Breast epithelium (tissue), 4 donors: ENCODE measurements at regions not wholly inside any gene's neighbourhood (a gene's known extent, or its start where the extent isn't known, plus 50 kb on each side); places are given as distances from the start of the nearest gene placed in this dataset.

Source experiments
- DNase-seq, 2 donors: peaks; one replicate each; pipeline ENCODE4 v3.0.0-alpha.2; 2019; ENCODE audit warnings: low spot score in 2 of 2
- H3K27ac ChIP-seq, 2 donors: fragments of 200-600 bp; sonication (generic) in 1 of 2; one replicate each; pipeline ENCODE4 v1.5.1; 2016 to 2019; ENCODE audit warnings: mild to moderate bottlenecking in 1 of 2
- H3K27me3 ChIP-seq, 2 donors: fragments of 200-600 bp; sonication (generic) in 1 of 2; one replicate each; pipeline versions ENCODE4 v1.5.1 to v1.6.0; 2017 to 2019; ENCODE audit warnings: control low read depth in 1 of 2, mild to moderate bottlenecking in 1 of 2
- H3K36me3 ChIP-seq: fragments of 200-600 bp; one replicate; pipeline ENCODE4 v1.5.1; 2019
- H3K4me1 ChIP-seq, 2 donors: fragments of 200-600 bp; sonication (generic); one replicate each; pipeline ENCODE4 v1.5.1; 2016 to 2019; ENCODE audit warnings: control low read depth in 1 of 2
- H3K4me3 ChIP-seq, 3 donors: fragments of 200-600 bp; sonication (generic); 1 replicate in 2 of 3; 2 replicates in 1 of 3; pipeline ENCODE4 v1.5.1; 2016 to 2019; ENCODE audit warnings: mild to moderate bottlenecking in 3 of 3, moderate library complexity in 2 of 3
- H3K9me3 ChIP-seq, 2 donors: fragments of 200-600 bp; sonication (generic) in 1 of 2; one replicate each; pipeline ENCODE4 v1.5.1; 2016 to 2019; ENCODE audit warnings: control low read depth in 1 of 2
- POLR2A ChIP-seq: fragments of 450-650 bp; IDR thresholded peaks from one replicate; pipeline ENCODE4 v1.6.1; 2016; ENCODE audit warnings: antibody characterized with exemption, mild to moderate bottlenecking, moderate library complexity
- POLR2AphosphoS5 ChIP-seq, 3 donors: sonication (generic); formaldehyde crosslinking; IDR thresholded peaks; one replicate each; pipeline ENCODE4 v1.6.1; 2017; ENCODE audit warnings: antibody characterized with exemption in 3 of 3
- intact Hi-C: fragments of 100-400 bp; cut with DNase I; formaldehyde crosslinking; loops from one replicate; pipeline ENCODE4 v1.15.1; 2023; ENCODE audit warnings: low total_unique reads
- TF ChIP-seq, protein P1 (sequence below), 3 donors: fragments of 450-650 bp; IDR thresholded peaks; one replicate each; pipeline ENCODE4 v1.5.1; 2016 to 2017; ENCODE audit warnings: antibody characterized with exemption in 3 of 3, mild to moderate bottlenecking in 3 of 3, moderate library complexity in 3 of 3

GRCh38 chr6:11878735-11879134 is 100.1 kb upstream of the ADTRP start:
- no peaks in the 10 kb centered on the region for H3K9me3 ChIP-seq
- no peaks in the 10 kb centered on the region for H3K27me3 ChIP-seq
- H3K27ac ChIP-seq, result no peak overlapping the region
- no peaks in the 10 kb centered on the region for H3K4me1 ChIP-seq
- no peak for DNase-seq
- TF ChIP-seq POLR2AphosphoS5 (IDR thresholded peaks at IDR 0.05), result no peak
- TF ChIP-seq, protein P1, sequence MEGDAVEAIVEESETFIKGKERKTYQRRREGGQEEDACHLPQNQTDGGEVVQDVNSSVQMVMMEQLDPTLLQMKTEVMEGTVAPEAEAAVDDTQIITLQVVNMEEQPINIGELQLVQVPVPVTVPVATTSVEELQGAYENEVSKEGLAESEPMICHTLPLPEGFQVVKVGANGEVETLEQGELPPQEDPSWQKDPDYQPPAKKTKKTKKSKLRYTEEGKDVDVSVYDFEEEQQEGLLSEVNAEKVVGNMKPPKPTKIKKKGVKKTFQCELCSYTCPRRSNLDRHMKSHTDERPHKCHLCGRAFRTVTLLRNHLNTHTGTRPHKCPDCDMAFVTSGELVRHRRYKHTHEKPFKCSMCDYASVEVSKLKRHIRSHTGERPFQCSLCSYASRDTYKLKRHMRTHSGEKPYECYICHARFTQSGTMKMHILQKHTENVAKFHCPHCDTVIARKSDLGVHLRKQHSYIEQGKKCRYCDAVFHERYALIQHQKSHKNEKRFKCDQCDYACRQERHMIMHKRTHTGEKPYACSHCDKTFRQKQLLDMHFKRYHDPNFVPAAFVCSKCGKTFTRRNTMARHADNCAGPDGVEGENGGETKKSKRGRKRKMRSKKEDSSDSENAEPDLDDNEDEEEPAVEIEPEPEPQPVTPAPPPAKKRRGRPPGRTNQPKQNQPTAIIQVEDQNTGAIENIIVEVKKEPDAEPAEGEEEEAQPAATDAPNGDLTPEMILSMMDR (IDR thresholded peaks at IDR 0.05), result no peak
- no peak for TF ChIP-seq POLR2A
- H3K36me3 ChIP-seq, result no peaks in the 10 kb centered on the region
- no peak overlapping the region for H3K4me3 ChIP-seq
- intact Hi-C loops, result no loop called here

DNA sequence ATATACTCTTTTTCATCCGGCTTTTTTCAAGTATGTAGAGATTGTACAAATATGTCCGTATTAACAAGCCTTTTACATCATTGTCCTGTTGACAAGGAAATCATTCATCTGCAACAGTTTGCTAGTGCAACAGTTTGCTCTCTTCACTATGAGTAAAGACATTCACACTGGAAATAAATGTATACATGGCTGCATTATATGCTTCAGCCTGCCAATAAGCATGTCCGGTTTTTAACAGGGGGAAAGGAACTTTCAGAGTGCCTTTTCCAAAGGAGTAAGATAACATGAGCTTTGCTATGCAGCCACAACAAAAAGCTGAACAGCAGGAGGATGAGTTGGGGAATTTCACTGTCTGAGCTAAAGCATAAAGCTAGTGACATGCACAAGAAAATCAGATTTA is 99.4 kb upstream of the ADTRP start:
- Histone ChIP-seq H3K9me3 (no peaks in the 10 kb centered on the region), H3K27me3 (no peaks in the 10 kb centered on the region), H3K4me1 (no peaks in the 10 kb centered on the region), H3K27ac (no peak overlapping the region), H3K4me3 (no peak overlapping the region), H3K36me3 (no peaks in the 10 kb centered on the region)
- intact Hi-C loops, result no loop called here
- DNase-seq, result no peak
- TF ChIP-seq POLR2AphosphoS5 (IDR thresholded peaks at IDR 0.05) (no peak), POLR2A (no peak)
- TF ChIP-seq, protein P1 (IDR thresholded peaks at IDR 0.05), result no peak

DNA sequence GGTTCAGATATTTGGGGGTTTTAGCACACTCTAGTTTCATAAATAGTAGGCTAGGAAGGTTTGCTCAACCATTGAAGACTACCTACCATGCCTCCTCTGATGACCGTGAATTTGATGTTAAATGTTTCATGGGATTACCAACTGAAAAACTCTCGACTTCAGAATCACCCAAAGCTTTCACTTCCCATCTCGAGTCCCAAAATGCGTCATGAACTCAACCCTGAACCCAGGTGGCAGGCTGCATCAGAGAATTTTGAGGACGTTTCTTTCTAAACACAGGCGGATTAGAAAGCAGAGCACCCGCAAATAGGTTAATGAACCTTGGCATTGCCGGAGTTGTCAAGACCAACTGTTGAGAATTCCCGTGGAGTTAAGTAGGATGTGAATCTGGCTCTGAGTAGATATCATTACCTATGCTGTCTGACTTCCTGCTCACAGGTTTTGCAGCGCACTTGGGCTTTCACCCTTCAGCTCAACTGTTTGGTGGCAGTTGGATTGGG is 98.4 kb upstream of the ADTRP start:
- Histone ChIP-seq H3K4me1 (no peaks in the 10 kb centered on the region), H3K4me3 (no peak overlapping the region), H3K36me3 (no peaks in the 10 kb centered on the region), H3K9me3 (no peaks in the 10 kb centered on the region), H3K27me3 (no peaks in the 10 kb centered on the region), H3K27ac (no peak overlapping the region)
- DNase-seq, result no peak
- intact Hi-C loops, result no loop called here
- no peak for TF ChIP-seq POLR2A
- no peak for TF ChIP-seq POLR2AphosphoS5 (IDR thresholded peaks at IDR 0.05)
- TF ChIP-seq, protein P1 (IDR thresholded peaks at IDR 0.05), result no peak

DNA sequence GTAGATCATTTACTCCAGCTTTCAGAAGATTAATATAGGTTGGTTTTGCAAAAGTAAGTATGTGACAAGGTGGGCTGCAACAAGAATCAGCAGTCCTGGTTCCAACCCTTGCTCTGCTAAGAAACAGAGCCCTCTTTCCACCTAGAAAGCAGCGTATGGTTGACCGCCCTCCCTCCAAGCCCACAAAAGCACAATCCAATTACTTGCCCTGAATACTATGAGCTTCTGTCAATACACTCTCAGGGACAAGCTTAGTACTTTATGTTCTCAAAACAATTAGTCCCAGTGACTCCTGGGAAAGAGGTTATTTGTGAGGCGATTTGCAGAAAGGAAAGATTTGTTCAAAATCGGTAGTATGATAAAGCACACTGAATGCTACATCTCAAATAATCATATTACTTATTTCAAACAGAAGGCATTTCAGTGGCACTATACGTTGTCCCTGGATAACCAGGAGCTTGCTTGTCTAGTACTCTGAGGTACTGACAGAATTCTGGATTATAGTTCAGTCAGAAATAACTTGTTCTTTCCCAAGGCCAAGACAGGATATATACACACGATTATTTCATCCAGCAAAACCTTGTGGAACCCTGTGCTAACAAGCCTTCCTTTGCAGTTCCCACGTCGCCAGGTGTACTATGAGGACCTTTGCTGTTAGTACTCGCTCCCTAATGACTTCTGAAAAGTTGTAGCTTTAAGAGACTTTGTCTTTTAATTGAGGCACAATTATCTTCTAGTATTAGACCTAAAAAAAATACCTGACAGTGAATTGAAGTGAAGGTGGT is 96.9 kb upstream of the ADTRP start:
- intact Hi-C loops, result no loop called here
- Histone ChIP-seq H3K36me3 (no peaks in the 10 kb centered on the region), H3K4me1 (no peaks in the 10 kb centered on the region), H3K27me3 (no peaks in the 10 kb centered on the region), H3K27ac (no peak overlapping the region), H3K4me3 (no peak overlapping the region), H3K9me3 (no peaks in the 10 kb centered on the region)
- TF ChIP-seq, protein P1 (IDR thresholded peaks at IDR 0.05), result no peak
- TF ChIP-seq POLR2AphosphoS5 (IDR thresholded peaks at IDR 0.05), result no peak
- no peak for TF ChIP-seq POLR2A
- DNase-seq, result no peak

DNA sequence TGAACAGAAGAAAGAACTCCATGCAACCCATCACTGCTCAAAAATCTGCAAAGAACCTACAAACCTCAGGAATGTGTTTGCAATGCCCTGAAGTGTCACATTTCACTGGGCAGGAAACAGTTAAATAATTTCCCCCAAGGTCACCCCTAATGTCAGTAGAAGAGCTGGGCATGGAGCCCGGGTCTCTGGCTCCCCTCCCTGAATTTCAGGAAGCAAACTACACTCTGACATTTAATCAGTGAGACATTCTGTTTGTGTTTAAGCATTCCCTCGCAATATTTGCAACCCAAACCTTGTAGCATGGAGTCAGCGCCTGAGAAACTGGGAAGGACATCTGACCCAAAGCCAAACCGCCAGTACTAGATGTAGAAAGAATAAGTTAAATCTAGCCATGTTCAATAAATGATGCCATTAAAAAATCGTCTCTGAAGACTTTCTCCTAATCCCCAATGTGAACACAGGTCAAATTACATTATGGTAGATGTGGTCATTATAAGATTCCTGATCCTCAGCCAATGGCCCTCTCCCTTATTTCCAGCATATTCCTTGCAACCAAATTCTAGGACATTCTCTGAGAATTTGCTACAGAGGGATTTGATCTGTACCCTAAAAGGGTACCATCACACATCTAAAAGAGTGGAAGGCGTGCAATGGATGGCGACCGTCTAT is 91.2 kb upstream of the ADTRP start:
- Histone ChIP-seq H3K9me3 (no peaks in the 10 kb centered on the region), H3K36me3 (no peaks in the 10 kb centered on the region), H3K27me3 (no peaks in the 10 kb centered on the region), H3K4me3 (no peak overlapping the region), H3K27ac (no peak overlapping the region), H3K4me1 (no peaks in the 10 kb centered on the region)
- DNase-seq, result no peak
- TF ChIP-seq, protein P1 (IDR thresholded peaks at IDR 0.05), result no peak
- no peak for TF ChIP-seq POLR2A
- TF ChIP-seq POLR2AphosphoS5 (IDR thresholded peaks at IDR 0.05), result no peak
- intact Hi-C loops, result no loop called here
